Stimulated activated effector memory CD8-positive, alpha-beta T cell treated with anti-CD3 and anti-CD28 coated beads, Interleukin-12 subunit alpha, Interleukin-12 subunit beta, amount 100 ng/mL, for 72 hours (primary cell): ENCODE measurements at regions not wholly inside any gene's neighbourhood (a gene's known extent, or its start where the extent isn't known, plus 50 kb on each side); places are given as distances from the start of the nearest gene placed in this dataset.
A peak's percentile ranks its signal among the peaks of the same experiment; 100 is the strongest.
"Not testable (repeated sequence)": the region's sequence is repeated elsewhere in the genome, so short reads cannot be mapped to it uniquely, and the experiment has no call there.

Experiments
- ATAC-seq: fragments of 150-1000 bp; cut with Tn5 transposase; 2 replicates; pipeline ENCODE4 v1.10.0; 2021
- DNase-seq, 2 donors: peaks; one replicate each; pipeline ENCODE4 v3.0.0; 2021 to 2022; ENCODE audit warnings: low spot score in 2 of 2
- H3K27ac Mint-ChIP-seq: one replicate; pipeline ENCODE4 v1.8.0; 2022; ENCODE audit warnings: mild to moderate bottlenecking, mixed read lengths
- H3K36me3 Mint-ChIP-seq: one replicate; pipeline ENCODE4 v1.8.0; 2022; ENCODE audit warnings: mild to moderate bottlenecking, mixed read lengths
- H3K4me1 Mint-ChIP-seq: one replicate; pipeline ENCODE4 v1.8.0; 2022; ENCODE audit warnings: mixed read lengths
- H3K4me3 Mint-ChIP-seq: one replicate; pipeline ENCODE4 v1.8.0; 2022; ENCODE audit warnings: mild to moderate bottlenecking, mixed read lengths
- H3K9me3 Mint-ChIP-seq: one replicate; pipeline ENCODE4 v1.8.0; 2022; ENCODE audit warnings: mixed read lengths

- Mint-ChIP-seq H3K27ac (no peak overlapping the region), H3K9me3 (peaks cover 20% of the 10 kb centered on the region), H3K4me3 (no peak overlapping the region), H3K4me1 (no peaks in the 10 kb centered on the region), H3K36me3 (no peaks in the 10 kb centered on the region)
- ATAC-seq (no peak), DNase-seq (no peak)
These were observed 117.4 kb upstream of the ZC4H2 start for GRCh38 chrX:65093658-65094057.

- no peak for ATAC-seq
- no peak overlapping the region for H3K27ac Mint-ChIP-seq
- no peak overlapping the region for H3K4me3 Mint-ChIP-seq
- peaks cover 14% of the 10 kb centered on the region for H3K9me3 Mint-ChIP-seq
- peaks cover 6% of the 10 kb centered on the region for H3K36me3 Mint-ChIP-seq
- no peaks in the 10 kb centered on the region for H3K4me1 Mint-ChIP-seq
- no peak for DNase-seq
These were observed 97.0 kb upstream of the ZC4H2 start for GRCh38 chrX:65073233-65073632.

- Mint-ChIP-seq H3K4me3 (no peak overlapping the region), H3K9me3 (peaks cover 17% of the 10 kb centered on the region), H3K36me3 (peaks cover 10% of the 10 kb centered on the region), H3K27ac (no peak overlapping the region), H3K4me1 (no peaks in the 10 kb centered on the region)
- ATAC-seq (no peak), DNase-seq (no peak)
These were observed 96.3 kb upstream of the ZC4H2 start for GRCh38 chrX:65072590-65072989.

- H3K27ac Mint-ChIP-seq, DNase-seq, H3K4me3 Mint-ChIP-seq, H3K36me3 Mint-ChIP-seq, H3K9me3 Mint-ChIP-seq, H3K4me1 Mint-ChIP-seq, ATAC-seq: not testable (repeated sequence)
These were observed 82.4 kb upstream of the ZC4H2 start for GRCh38 chrX:65058626-65059025.

- DNase-seq (no peak), ATAC-seq (no peak)
- no peak overlapping the region for H3K4me3 Mint-ChIP-seq
- H3K9me3 Mint-ChIP-seq, result peaks cover 5% of the 10 kb centered on the region
- no peaks in the 10 kb centered on the region for H3K4me1 Mint-ChIP-seq
- no peak overlapping the region for H3K27ac Mint-ChIP-seq
- H3K36me3 Mint-ChIP-seq, result no peaks in the 10 kb centered on the region
These were observed 68.8 kb upstream of the ZC4H2 start for GRCh38 chrX:65045001-65045400.

GRCh38 chrX:65035446-65035770 lies 59.2 kb upstream of the ZC4H2 start:
- peak; percentile 46 for ATAC-seq
- Mint-ChIP-seq H3K9me3 (no peaks in the 10 kb centered on the region), H3K36me3 (peaks cover 6% of the 10 kb centered on the region), H3K4me1 (peaks cover 6% of the 10 kb centered on the region), H3K4me3 (peak overlapping the region; percentile 75), H3K27ac (peak overlapping the region; percentile 91)
- DNase-seq, result no peak

- Mint-ChIP-seq H3K4me3 (peak within 1 kb of the TSS; percentile 75), H3K27ac (peak within 1 kb of the TSS; percentile 91), H3K4me1 (peaks cover 6% of the 10 kb centered on the region), H3K36me3 (peaks cover 6% of the 10 kb centered on the region), H3K9me3 (no peaks in the 10 kb centered on the region)
- DNase-seq, result peak; percentile 44 to 81
- peak; percentile 97 for ATAC-seq
These were observed 58.6 kb upstream of the ZC4H2 start, which contains the start of gene ZC3H12B for GRCh38 chrX:65034668-65035445. Gene ZC3H12B, plus strand, starts transcription at chrX:65034826.

- no peak for DNase-seq
- no peak for ATAC-seq
- peak overlapping the region; percentile 75 for H3K4me3 Mint-ChIP-seq
- H3K27ac Mint-ChIP-seq, result peak overlapping the region; percentile 91
- H3K36me3 Mint-ChIP-seq, result peaks cover 6% of the 10 kb centered on the region
- peaks cover 6% of the 10 kb centered on the region for H3K4me1 Mint-ChIP-seq
- H3K9me3 Mint-ChIP-seq, result no peaks in the 10 kb centered on the region
These were observed 58.0 kb upstream of the ZC4H2 start for GRCh38 chrX:65034292-65034667.
